Endodermal cell (in vitro differentiated cells): ENCODE measurements at regions not wholly inside any gene's neighbourhood (a gene's known extent, or its start where the extent isn't known, plus 50 kb on each side); places are given as distances from the start of the nearest gene placed in this dataset.

Source experiments
- DNase-seq: peaks from one replicate; pipeline ENCODE4 v3.0.0-alpha.2; 2017
- H3K27ac ChIP-seq: 2 replicates; pipeline ENCODE4 v1.5.1; 2013; ENCODE audit warnings: mild to moderate bottlenecking, low read depth, low read length, moderate library complexity
- H3K27me3 ChIP-seq: 2 replicates; pipeline ENCODE4 v1.6.1; 2013; ENCODE audit warnings: mild to moderate bottlenecking, low read length, moderate library complexity; ENCODE audit not compliant: insufficient read depth, control insufficient read depth, poor library complexity, severe bottlenecking
- H3K36me3 ChIP-seq: 2 replicates; pipeline ENCODE4 v1.7.0; 2013; ENCODE audit warnings: mild to moderate bottlenecking, low read length, moderate library complexity; ENCODE audit not compliant: control insufficient read depth, insufficient read depth
- H3K4me1 ChIP-seq: one replicate; pipeline ENCODE4 v1.7.0; 2013; ENCODE audit warnings: low read length; ENCODE audit not compliant: control insufficient read depth, insufficient read depth
- H3K4me3 ChIP-seq: 2 replicates; pipeline ENCODE4 v1.5.1; 2013; ENCODE audit warnings: mild to moderate bottlenecking, low read length, moderate library complexity
- H3K9ac ChIP-seq: 2 replicates; pipeline ENCODE4 v1.6.1; 2013; ENCODE audit warnings: mild to moderate bottlenecking, low read length, moderate library complexity; ENCODE audit not compliant: poor library complexity, severe bottlenecking; ENCODE audit errors: extremely low read depth
- H3K9me3 ChIP-seq: 2 replicates; pipeline ENCODE4 v1.6.1; 2013; ENCODE audit warnings: mild to moderate bottlenecking, low read length, moderate library complexity; ENCODE audit not compliant: control insufficient read depth
- H3K27ac Mint-ChIP-seq: 2 replicates; pipeline ENCODE4 v1.8.0; 2020; ENCODE audit warnings: mixed read lengths
- H3K27me3 Mint-ChIP-seq: 2 replicates; pipeline ENCODE4 v1.8.0; 2021; ENCODE audit warnings: mild to moderate bottlenecking, mixed read lengths; ENCODE audit not compliant: insufficient read depth
- H3K36me3 Mint-ChIP-seq: 2 replicates; pipeline ENCODE4 v1.8.0; 2020; ENCODE audit warnings: low read depth, mixed read lengths
- H3K4me1 Mint-ChIP-seq: 2 replicates; pipeline ENCODE4 v1.8.0; 2020; ENCODE audit warnings: mixed read lengths
- H3K4me3 Mint-ChIP-seq: 2 replicates; pipeline ENCODE4 v1.8.0; 2020; ENCODE audit warnings: mild to moderate bottlenecking, moderate library complexity, mixed read lengths
- H3K9me3 Mint-ChIP-seq: 2 replicates; pipeline ENCODE4 v1.8.0; 2020; ENCODE audit warnings: mild to moderate bottlenecking, mixed read lengths
- WGBS, 2 experiments: methylation state at CpG; one replicate each; pipeline versions ENCODE4 v1.1.5 to v1.1.7; 2013; ENCODE audit warnings: missing lambda C conversion rate in 2 of 2, mixed read lengths in 1 of 2; ENCODE audit not compliant: insufficient coverage in 1 of 2, insufficient read length in 1 of 2; 5-methylcytosine and 5-hydroxymethylcytosine counted together
- TF ChIP-seq, protein P1 (sequence below): fragments of 200-600 bp; sonication (generic); conservative IDR thresholded peaks from 2 replicates; pipeline ENCODE4 v1.5.0; 2021; ENCODE audit warnings: antibody characterized with exemption, mild to moderate bottlenecking

- H3K36me3 Mint-ChIP-seq: no peaks in the 10 kb centered on the region
- H3K4me1 ChIP-seq: no peaks in the 10 kb centered on the region
- H3K27ac ChIP-seq: no peak overlapping the region
- TF ChIP-seq, protein P1, sequence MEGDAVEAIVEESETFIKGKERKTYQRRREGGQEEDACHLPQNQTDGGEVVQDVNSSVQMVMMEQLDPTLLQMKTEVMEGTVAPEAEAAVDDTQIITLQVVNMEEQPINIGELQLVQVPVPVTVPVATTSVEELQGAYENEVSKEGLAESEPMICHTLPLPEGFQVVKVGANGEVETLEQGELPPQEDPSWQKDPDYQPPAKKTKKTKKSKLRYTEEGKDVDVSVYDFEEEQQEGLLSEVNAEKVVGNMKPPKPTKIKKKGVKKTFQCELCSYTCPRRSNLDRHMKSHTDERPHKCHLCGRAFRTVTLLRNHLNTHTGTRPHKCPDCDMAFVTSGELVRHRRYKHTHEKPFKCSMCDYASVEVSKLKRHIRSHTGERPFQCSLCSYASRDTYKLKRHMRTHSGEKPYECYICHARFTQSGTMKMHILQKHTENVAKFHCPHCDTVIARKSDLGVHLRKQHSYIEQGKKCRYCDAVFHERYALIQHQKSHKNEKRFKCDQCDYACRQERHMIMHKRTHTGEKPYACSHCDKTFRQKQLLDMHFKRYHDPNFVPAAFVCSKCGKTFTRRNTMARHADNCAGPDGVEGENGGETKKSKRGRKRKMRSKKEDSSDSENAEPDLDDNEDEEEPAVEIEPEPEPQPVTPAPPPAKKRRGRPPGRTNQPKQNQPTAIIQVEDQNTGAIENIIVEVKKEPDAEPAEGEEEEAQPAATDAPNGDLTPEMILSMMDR: no peak
- no peaks in the 10 kb centered on the region for H3K9me3 ChIP-seq
- H3K27me3 ChIP-seq: no peaks in the 10 kb centered on the region
- no peak overlapping the region for H3K27ac Mint-ChIP-seq
- no peak overlapping the region for H3K9ac ChIP-seq
- no peaks in the 10 kb centered on the region for H3K9me3 Mint-ChIP-seq
- no peaks in the 10 kb centered on the region for H3K4me1 Mint-ChIP-seq
- DNase-seq: no peak
- no peaks in the 10 kb centered on the region for H3K27me3 Mint-ChIP-seq
- H3K4me3 ChIP-seq: no peak overlapping the region
- H3K36me3 ChIP-seq: no peaks in the 10 kb centered on the region
- 80% methylated on average over 1 of the region's 1 CpG; no CpG with 5 or more reads in 1 of the 2 experiments for WGBS, 2 experiments
- H3K4me3 Mint-ChIP-seq: no peak overlapping the region
Measured at GRCh38 chr4:19133315-19133714, 1111.8 kb upstream of the LCORL start.

DNA sequence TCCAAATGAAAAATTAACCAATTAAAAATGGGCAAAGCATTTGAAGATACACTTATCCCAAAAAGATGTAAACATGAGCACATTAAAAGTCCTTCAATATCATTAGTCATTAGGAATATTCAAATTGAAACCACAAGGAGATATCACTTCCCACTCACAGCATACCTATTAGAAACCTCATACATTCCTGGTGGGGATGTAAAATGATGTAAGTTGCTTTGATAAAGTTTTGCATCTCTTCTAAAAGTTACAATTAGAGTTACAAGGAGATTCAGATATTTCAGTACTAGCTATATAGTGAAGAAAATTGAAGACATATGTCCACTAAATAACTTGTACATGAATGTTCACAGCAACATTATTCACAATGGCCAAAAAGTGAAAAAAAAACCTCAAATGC is 1109.3 kb upstream of the LCORL start:
- Histone ChIP-seq H3K4me3 (no peak overlapping the region), H3K9me3 (no peaks in the 10 kb centered on the region), H3K27ac (no peak overlapping the region), H3K36me3 (no peaks in the 10 kb centered on the region), H3K9ac (no peak overlapping the region), H3K27me3 (no peaks in the 10 kb centered on the region), H3K4me1 (no peaks in the 10 kb centered on the region)
- TF ChIP-seq, protein P1: no peak
- Mint-ChIP-seq H3K4me3 (no peak overlapping the region), H3K4me1 (no peaks in the 10 kb centered on the region), H3K36me3 (no peaks in the 10 kb centered on the region), H3K27ac (no peak overlapping the region), H3K9me3 (no peaks in the 10 kb centered on the region), H3K27me3 (no peaks in the 10 kb centered on the region)
- no peak for DNase-seq

GRCh38 chr4:19128176-19128575 is 1106.6 kb upstream of the LCORL start:
- Mint-ChIP-seq H3K9me3 (no peaks in the 10 kb centered on the region), H3K4me3 (no peak overlapping the region), H3K27me3 (no peaks in the 10 kb centered on the region), H3K4me1 (no peaks in the 10 kb centered on the region), H3K36me3 (no peaks in the 10 kb centered on the region), H3K27ac (no peak overlapping the region)
- Histone ChIP-seq H3K36me3 (no peaks in the 10 kb centered on the region), H3K27ac (no peak overlapping the region), H3K4me1 (no peaks in the 10 kb centered on the region), H3K9ac (no peak overlapping the region), H3K4me3 (no peak overlapping the region), H3K27me3 (no peaks in the 10 kb centered on the region), H3K9me3 (no peaks in the 10 kb centered on the region)
- DNase-seq: no peak
- 100% methylated on average over 1 of the region's 1 CpG; no CpG with 5 or more reads in 1 of the 2 experiments for WGBS, 2 experiments
- TF ChIP-seq, protein P1: no peak
